ENCODE measurements at regions not wholly inside any gene's neighbourhood (a gene's known extent, or its start where the extent isn't known, plus 50 kb on each side); places are given as distances from the start of the nearest gene placed in this dataset.
"Not testable (repeated sequence)": the region's sequence is repeated elsewhere in the genome, so short reads cannot be mapped to it uniquely, and the experiment has no call there.

DNA sequence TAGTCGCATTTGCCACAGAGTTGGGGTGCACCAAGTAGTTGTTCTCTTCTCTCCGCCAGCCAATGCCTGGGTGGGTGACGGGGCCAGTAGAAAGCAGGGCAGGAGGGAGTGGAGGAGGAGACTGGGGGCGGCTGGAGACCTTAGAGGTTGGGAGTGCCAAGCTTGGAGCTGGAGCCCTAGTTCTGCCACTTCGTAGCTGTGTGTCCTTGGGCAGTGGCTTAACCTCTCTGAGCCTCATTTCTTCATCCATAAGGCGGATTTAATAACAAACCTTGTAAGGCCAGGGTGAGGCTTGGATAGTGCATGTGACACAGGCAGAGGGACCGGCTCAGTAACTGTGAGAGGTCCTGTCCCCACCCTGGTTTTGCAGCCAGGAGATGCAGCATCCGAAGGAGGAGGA, 81.1 kb upstream of the LHX5 start:
- DNase-seq, result no peak

DNA sequence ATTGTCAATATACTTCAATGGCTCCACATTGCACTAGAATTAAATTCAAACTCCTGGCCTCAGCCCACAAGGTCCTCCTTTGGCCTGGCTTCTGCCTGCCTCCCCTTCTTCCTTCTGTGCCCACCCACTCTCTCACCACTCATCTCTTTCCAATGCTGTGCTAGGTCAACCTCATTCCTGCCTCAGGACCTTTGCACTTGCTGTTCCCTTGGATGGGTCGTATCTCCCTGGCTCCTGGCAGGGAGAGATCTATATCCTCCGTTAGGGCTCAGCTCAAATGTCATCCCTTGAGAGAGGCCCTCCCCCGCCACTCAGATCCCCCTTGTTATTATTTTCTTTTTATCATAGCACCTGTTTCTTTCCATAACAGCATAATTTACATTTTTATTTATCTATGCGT, 79.9 kb upstream of the LHX5 start:
- no peak for DNase-seq

DNA sequence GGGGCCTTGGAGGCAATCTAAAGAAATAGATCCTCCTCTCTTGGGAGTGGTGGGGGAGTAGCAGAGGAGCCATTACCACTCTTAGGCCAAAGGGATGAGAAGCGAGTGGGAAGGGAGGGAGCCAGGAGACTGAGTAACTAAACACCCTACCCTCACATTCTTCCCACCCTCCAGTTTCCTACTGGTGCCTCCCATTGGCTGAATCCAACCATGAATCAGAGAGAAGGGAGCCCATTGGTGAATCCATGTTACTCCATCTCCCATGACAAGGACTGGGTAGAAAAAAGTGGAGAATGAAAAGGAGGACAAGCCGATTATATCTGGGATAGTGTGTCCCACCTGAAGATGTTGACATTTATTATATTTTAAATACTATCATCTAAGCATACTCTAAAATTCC, 76.8 kb upstream of the LHX5 start:
- DNase-seq, result no peak

DNA sequence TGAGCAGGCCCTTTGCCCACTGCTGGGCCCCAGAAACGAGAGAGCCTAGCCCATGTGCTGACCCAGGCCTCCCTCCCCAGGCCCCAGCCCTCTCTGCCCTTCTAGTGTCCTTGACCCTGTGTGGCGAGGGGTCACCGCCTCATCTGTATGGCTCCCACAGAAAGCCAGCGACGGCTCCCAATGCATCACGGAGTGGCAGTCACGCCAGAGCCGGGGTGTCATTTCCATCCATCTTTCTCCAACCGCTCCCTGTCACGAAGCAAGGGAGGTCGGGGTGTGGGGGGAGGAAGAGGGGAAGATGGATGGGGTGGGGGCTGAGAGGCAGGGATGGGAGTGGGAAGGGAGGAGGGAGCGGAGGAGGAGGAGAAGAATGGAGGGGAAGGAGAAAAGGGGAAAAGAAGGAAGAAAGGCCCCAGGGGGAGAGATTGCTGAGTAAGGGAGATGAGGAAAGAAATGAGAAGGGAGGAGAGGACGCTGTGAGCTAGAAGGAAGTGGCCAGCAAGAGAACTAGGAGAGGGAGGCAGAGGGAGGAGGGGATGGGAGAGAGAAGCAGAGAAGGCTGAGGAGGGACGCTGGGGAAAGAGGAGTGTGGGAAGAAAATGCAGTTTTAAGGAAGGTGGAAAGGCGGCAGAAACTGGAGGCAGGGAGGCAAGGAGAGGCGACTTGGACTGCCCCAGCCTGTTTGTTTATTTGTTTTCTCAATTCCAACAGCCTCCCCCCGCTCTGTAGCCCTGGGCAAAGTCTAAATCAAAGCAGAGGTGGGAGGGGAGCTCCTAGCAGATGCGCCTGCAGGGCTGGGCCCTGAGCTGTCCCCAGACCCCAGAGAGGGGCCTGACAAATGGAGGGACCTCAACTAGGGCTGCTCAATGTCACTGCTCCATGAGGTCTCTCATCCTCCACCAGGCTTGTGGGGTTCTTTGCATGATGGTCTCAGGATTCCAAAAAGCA, 75.5 kb upstream of the LHX5 start:
- no peak for DNase-seq

DNA sequence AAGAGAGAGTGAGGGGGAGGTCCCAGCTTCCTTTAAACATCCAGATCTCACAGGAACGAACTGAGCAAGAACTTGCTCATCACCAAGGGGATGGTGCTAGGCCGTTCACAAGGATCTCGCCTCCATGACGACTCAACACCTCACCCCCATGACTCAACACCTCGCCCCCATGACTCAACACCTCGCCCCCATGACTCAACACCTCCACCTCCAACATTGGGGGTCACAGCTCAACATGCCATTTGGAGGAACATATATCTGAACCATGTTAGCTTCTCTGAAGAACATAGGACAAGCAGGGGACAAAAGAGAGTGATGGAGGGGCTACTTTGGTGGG, 66.0 kb upstream of the LHX5 start:
- DNase-seq, result no peak

DNA sequence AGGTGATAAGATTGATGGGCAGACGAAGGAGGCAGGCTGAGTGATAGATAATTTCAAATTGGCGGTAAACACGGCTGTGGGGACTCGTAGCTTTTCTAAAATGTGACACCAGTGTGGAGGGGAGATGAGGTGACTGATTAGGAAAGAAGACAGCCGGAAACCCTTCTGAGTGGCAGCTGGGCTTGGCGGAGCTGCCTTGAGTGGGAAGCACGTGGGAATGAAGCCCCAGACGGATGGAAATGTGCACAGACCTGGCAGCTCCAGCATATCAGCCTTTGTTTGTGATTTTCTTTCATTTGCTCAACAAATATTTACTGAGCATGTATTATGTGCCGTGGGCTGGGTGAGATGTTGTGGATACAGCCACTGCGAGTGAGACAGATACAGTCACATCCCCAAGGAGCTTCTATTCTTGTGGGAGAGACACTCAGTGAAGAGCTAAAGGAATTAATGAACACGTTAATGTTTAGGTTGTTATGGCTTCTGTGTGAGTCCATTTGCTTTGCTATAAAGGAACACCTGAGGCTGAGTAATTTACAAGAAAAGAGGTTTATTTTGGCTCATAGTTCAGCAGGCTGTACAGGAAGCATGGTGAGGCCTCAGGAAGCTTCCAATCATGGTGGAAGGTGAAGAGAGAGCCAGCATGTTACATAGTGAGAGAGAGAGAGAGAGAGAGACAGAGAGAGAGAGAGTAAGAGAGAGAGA, 65.5 kb upstream of the LHX5 start:
- DNase-seq, result no peak

DNA sequence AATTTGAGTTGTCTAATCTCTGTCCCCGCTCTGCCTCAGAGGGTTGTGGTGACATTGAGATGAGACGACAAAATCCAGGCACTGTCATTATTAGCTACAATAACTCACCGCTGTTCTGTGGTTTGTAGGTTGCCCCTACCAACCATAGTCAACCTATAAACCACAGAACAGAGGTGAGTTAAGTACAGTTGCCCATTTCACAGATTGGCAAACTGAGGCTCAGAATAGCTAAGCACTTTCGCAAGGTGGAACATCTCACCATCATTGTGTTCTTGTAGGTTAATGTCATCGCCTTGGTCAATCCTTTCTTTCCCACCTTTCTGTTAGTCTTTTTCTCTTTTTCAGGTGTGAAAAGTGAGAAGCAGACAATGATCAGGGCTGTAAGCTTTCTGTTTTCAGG, 63.4 kb upstream of the LHX5 start:
- no peak for DNase-seq

DNA sequence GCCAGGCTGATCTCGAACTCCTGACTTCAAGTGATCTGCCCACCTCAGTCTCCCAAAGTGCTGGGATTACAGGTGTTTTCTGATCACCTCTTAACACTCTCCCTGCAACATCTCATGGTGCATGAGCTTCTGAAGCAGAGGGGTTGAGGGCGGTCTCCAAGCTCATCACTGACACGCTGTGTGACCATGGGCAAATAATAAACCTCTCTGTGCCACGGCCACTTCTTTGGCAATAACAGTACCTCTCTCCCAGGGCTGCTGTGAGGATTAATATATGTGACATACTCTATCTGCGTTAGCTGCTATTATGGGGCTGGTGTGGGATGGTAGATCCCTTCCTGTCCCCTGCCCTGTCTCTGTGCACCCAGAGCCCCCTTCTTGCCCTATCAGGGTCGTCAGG, 62.9 kb upstream of the LHX5 start:
- no peak for DNase-seq

DNA sequence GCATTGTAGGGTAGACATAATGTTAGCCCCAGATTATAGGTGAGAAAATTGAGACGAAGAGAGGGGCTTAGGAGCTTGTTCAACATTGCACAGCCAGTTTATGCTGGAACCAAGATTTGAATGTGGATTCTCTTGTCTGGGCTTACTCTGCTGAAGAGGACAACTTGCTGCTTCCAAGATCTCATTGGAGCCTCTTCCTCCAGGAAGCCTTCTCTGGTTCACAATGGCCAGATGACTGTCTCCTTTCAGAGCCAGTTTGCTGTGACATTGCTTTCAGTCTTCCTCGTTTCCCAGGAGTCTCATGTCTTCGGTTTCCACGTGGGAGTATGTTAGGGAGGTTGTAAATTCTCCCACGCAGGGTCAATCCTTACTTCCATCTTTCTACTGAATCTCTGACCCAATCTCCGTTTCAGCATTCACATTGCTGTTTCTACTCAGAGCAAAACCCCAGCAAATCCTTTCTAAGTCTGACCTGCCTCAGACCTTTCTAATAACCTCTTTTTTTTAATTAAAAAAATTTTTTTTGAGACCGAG, 62.2 kb upstream of the LHX5 start:
- no peak for DNase-seq

DNA sequence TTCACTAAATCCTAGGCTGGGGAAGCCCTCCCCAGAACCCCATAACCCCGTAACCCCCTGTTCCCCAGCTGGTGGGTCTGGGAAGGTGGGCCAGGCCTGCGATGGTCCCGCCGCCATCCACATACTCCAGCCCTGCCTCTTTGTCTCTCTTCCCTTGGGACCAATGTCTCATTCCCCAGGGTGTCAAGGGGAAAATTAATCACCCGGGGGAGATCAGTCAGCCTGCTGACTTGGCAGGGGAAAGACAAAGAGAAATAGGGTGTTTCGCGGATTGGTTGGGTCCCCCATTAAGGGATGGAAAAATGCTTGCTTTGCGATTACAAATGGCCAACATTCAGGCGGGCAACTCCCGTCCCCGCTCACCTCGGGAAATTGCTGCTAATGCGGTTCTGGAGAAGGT, 60.6 kb upstream of the LHX5 start:
- DNase-seq, result no peak

DNA sequence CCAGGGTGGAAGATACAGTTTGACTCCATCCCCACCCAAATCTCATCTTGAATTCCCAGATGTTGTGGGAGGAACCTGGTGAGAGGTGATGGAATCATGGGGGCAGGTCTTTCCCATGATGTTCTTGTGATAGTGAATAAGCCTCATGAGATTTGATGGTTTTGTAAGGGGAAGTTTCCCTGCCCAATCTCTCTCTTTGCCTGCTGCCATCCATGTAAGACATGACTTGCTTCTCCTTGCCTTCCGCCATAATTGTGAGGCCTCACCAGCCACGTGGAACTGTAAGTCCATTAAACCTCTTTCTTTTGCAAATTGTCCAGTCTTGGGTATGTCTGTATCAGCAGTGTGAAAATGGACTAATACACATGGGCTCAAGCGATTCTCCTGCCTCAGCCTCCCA, 59.4 kb upstream of the LHX5 start:
- not testable (repeated sequence) for DNase-seq

DNA sequence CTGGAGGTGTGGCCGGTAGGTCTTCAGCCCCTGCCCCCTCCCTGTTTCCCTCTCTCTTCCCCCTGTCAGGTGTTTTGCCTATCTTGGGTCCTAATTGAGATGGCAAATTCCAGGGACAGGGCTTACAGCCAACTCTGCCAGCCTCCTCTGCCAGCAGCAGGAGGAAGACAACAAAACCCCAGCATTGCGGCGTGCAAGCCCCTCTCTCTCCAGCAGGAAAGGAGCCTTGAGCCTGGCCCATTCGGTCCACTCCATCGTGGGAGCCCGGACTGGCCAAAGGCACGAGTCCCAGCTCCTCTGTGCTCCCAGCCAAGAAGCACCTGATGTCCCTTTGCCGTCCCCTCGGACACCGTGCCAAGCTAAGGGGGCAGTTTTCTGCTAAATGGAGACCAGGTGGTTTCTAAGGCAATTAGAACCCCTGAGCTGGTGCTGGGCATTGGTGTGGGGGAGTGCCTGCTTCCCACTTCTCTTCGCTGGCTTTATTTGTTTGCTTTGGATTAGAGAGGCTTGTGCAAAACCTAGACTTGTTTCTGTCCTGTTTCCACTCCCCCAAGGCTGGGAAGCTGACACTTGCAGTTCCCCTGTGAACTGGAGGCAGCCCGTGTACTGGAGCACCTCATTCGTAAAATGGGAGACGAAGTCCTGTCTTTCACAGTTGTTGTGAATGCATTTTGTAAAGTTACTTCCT, 57.1 kb upstream of the LHX5 start:
- DNase-seq, result no peak

DNA sequence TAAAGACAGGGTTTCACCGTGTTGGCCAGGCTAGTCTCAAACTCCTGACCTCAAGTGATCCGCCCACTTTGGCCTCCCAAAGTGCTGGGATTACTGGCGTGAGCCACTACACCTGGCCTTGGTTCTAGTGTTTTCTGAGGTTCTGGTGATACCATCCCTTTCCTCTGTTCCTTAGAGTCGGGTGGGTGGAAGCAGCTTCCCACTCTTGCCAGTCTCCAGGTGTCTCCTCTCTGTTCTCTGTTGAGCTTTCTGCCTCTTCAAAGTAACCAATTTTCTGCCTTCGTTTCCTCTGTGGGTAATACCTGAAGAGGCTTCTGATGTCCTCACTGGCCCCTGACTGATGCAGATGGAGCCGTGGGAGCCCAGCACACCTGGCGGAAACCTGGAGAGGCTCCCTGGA, 53.4 kb upstream of the LHX5 start:
- DNase-seq, result no peak

DNA sequence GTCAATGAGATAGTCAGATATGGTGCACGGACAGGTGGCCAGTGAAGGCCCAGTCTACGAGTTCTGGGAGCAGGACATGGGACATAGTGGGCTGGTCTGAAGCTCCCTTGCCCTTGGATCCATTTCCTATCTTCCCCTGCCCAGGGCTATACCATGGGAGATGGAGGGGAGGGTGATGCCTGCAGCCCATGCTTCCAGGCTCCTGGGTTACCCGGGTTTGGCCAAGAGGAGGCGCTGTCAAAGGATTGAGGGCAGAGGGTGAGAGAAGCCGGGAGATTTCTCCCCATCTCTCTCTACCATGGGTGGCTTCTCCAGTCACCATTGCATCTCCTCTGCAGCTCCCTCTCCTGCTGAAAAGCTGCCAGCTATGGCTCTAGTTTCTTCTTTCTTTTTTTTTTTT, 52.8 kb upstream of the LHX5 start:
- no peak for DNase-seq

DNA sequence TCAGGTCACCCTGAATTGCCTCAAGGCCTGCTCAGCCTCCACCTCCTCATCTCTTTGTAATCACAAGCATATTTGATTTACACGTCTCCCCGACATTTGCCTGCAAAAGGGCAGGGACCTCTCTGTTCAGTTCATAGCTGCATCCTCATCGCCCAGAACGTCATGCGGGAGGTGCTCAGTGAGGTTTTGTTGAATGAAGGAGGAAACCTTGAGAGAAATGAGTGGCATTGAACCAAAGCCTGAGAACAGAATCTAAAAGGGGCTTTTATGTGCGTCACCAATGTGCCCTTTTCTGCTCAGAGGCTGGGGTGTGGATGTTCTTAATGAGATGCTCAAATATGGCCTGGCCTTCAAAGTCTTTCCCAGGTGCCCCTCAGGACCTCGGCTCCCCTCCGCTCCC, 50.0 kb upstream of the LHX5 start:
- no peak for DNase-seq
